K562 (cell line): ENCODE measurements at regions not wholly inside any gene's neighbourhood (a gene's known extent, or its start where the extent isn't known, plus 50 kb on each side); places are given as distances from the start of the nearest gene placed in this dataset.

Source experiments
- BACH1 ChIP-seq: fragments of 200-800 bp; sonication (Bioruptor generic); IDR thresholded peaks from 2 replicates; pipeline ENCODE4 v1.6.1; 2016; ENCODE audit warnings: missing genetic modification characterization, missing compliant biosample characterization
- CBFB ChIP-seq: sonication (generic); formaldehyde crosslinking; IDR thresholded peaks from 2 replicates; pipeline ENCODE4 v1.4.0; 2020; ENCODE audit warnings: mild to moderate bottlenecking, missing genetic modification reagents
- KLF10 ChIP-seq: fragments of 250-450 bp; sonication (Bioruptor Pico); IDR thresholded peaks from 2 replicates; pipeline ENCODE4 v1.6.1; 2021; ENCODE audit warnings: matching md5 sums
- PML ChIP-seq: IDR thresholded peaks from 2 replicates; pipeline ENCODE4 v1.6.1; 2012; ENCODE audit warnings: low read length, inconsistent platforms
- RBFOX2 ChIP-seq: fragments of 200-400 bp; formaldehyde crosslinking; IDR thresholded peaks from 2 replicates; pipeline ENCODE4 v1.6.1; 2017; ENCODE audit warnings: low read depth, mild to moderate bottlenecking, low read length, moderate library complexity
- RFX5 ChIP-seq: IDR thresholded peaks from 2 replicates; pipeline ENCODE4 v1.6.1; 2011; ENCODE audit warnings: low read depth, mild to moderate bottlenecking, improper control_type of control experiment, low read length
- SOX6 ChIP-seq: fragments of 450-650 bp; IDR thresholded peaks from 2 replicates; pipeline ENCODE4 v1.6.1; 2014; ENCODE audit warnings: mild to moderate bottlenecking
- TFAM ChIP-seq: fragments of 250-450 bp; sonication (Bioruptor Pico); conservative IDR thresholded peaks from 2 replicates; pipeline ENCODE4 v1.5.0; 2021; ENCODE audit warnings: mild to moderate bottlenecking, moderate library complexity
- ZNF212 ChIP-seq: fragments of 450-650 bp; formaldehyde crosslinking; IDR thresholded peaks from 2 replicates; pipeline ENCODE4 v1.4.0; 2020; ENCODE audit warnings: mild to moderate bottlenecking
- ZNF224 ChIP-seq: sonication (generic); formaldehyde crosslinking; IDR thresholded peaks from 2 replicates; pipeline ENCODE4 v1.8.0; 2022; ENCODE audit warnings: mild to moderate bottlenecking, missing genetic modification reagents
- ZNF436 ChIP-seq: fragments of 250-450, 450-650 bp; sonication (Bioruptor Pico); formaldehyde crosslinking; IDR thresholded peaks from 2 replicates; pipeline ENCODE4 v1.7.0; 2020; ENCODE audit warnings: mild to moderate bottlenecking
- ZNF780A ChIP-seq: fragments of 250-450 bp; sonication (Bioruptor Pico); IDR thresholded peaks from 2 replicates; pipeline ENCODE4 v1.5.0; 2021; ENCODE audit warnings: mild to moderate bottlenecking
- TF ChIP-seq, protein P1 (sequence below): sonication (generic); formaldehyde crosslinking; IDR thresholded peaks from 2 replicates; pipeline ENCODE4 v1.8.0; 2022; ENCODE audit warnings: mild to moderate bottlenecking, missing genetic modification reagents
- TF ChIP-seq, protein P2 (sequence below): fragments of 450-650 bp; IDR thresholded peaks from 2 replicates; pipeline ENCODE4 v1.6.1; 2017; ENCODE audit warnings: antibody characterized with exemption, mild to moderate bottlenecking
- TF ChIP-seq, protein P3 (sequence below): sonication (generic); formaldehyde crosslinking; IDR thresholded peaks from 2 replicates; pipeline ENCODE4 v1.8.0; 2022; ENCODE audit warnings: missing genetic modification reagents, mild to moderate bottlenecking, moderate library complexity, borderline replicate concordance
- TF ChIP-seq, protein P4 (sequence below): fragments of 250-450 bp; sonication (Bioruptor Pico); IDR thresholded peaks from 2 replicates; pipeline ENCODE4 v1.4.0; 2020; ENCODE audit warnings: mild to moderate bottlenecking
- TF ChIP-seq, protein P5 (sequence below): sonication (generic); formaldehyde crosslinking; IDR thresholded peaks from 2 replicates; pipeline ENCODE4 v1.8.1; 2022; ENCODE audit warnings: missing genetic modification reagents
- TF ChIP-seq, protein P6 (sequence below): sonication (generic); formaldehyde crosslinking; IDR thresholded peaks from 2 replicates; pipeline ENCODE4 v1.8.1; 2023; ENCODE audit warnings: mild to moderate bottlenecking, missing genetic modification reagents

DNA sequence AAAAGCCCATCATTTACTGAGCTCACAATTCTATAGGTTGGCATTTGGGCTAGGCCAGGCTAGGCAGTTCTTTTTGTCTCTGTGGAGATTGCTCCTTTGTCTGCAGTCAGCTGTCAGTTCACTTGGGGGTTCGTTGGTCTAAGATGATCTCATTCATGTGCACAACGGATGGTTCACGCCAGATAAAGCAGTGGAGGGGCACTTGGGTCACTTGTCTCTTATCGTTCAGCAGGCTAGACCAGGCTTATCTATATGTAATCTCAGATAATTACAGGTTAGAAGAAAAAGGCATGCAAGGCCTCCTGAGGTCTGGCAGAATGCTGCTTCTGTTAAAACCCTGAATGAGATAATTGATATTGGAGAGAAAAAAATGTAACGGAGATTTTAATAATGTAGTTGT is 119.0 kb upstream of the ATP2B1 start (continued):
- TF ChIP-seq BACH1 (tag) (no peak), TFAM (CRISPR knock-in tag) (no peak), RBFOX2 (no peak), KLF10 (no peak), ZNF224 (CRISPR knock-in tag) (no peak), SOX6 (peak; percentile 84), CBFB (CRISPR knock-in tag) (no peak), ZNF436 (CRISPR knock-in tag) (no peak), RFX5 (no peak), ZNF780A (no peak), PML (0 out of 2 replicates have a peak, but pooled peaks have one; percentile 33), ZNF212 (CRISPR knock-in tag) (no peak)
- TF ChIP-seq, protein P1, sequence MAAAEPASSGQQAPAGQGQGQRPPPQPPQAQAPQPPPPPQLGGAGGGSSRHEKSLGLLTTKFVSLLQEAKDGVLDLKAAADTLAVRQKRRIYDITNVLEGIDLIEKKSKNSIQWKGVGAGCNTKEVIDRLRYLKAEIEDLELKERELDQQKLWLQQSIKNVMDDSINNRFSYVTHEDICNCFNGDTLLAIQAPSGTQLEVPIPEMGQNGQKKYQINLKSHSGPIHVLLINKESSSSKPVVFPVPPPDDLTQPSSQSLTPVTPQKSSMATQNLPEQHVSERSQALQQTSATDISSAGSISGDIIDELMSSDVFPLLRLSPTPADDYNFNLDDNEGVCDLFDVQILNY (CRISPR knock-in tag): no peak
- TF ChIP-seq, protein P2, sequence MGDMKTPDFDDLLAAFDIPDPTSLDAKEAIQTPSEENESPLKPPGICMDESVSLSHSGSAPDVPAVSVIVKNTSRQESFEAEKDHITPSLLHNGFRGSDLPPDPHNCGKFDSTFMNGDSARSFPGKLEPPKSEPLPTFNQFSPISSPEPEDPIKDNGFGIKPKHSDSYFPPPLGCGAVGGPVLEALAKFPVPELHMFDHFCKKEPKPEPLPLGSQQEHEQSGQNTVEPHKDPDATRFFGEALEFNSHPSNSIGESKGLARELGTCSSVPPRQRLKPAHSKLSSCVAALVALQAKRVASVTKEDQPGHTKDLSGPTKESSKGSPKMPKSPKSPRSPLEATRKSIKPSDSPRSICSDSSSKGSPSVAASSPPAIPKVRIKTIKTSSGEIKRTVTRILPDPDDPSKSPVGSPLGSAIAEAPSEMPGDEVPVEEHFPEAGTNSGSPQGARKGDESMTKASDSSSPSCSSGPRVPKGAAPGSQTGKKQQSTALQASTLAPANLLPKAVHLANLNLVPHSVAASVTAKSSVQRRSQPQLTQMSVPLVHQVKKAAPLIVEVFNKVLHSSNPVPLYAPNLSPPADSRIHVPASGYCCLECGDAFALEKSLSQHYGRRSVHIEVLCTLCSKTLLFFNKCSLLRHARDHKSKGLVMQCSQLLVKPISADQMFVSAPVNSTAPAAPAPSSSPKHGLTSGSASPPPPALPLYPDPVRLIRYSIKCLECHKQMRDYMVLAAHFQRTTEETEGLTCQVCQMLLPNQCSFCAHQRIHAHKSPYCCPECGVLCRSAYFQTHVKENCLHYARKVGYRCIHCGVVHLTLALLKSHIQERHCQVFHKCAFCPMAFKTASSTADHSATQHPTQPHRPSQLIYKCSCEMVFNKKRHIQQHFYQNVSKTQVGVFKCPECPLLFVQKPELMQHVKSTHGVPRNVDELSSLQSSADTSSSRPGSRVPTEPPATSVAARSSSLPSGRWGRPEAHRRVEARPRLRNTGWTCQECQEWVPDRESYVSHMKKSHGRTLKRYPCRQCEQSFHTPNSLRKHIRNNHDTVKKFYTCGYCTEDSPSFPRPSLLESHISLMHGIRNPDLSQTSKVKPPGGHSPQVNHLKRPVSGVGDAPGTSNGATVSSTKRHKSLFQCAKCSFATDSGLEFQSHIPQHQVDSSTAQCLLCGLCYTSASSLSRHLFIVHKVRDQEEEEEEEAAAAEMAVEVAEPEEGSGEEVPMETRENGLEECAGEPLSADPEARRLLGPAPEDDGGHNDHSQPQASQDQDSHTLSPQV: no peak
- TF ChIP-seq, protein P3, sequence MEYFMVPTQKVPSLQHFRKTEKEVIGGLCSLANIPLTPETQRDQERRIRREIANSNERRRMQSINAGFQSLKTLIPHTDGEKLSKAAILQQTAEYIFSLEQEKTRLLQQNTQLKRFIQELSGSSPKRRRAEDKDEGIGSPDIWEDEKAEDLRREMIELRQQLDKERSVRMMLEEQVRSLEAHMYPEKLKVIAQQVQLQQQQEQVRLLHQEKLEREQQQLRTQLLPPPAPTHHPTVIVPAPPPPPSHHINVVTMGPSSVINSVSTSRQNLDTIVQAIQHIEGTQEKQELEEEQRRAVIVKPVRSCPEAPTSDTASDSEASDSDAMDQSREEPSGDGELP: no peak
- TF ChIP-seq, protein P4, sequence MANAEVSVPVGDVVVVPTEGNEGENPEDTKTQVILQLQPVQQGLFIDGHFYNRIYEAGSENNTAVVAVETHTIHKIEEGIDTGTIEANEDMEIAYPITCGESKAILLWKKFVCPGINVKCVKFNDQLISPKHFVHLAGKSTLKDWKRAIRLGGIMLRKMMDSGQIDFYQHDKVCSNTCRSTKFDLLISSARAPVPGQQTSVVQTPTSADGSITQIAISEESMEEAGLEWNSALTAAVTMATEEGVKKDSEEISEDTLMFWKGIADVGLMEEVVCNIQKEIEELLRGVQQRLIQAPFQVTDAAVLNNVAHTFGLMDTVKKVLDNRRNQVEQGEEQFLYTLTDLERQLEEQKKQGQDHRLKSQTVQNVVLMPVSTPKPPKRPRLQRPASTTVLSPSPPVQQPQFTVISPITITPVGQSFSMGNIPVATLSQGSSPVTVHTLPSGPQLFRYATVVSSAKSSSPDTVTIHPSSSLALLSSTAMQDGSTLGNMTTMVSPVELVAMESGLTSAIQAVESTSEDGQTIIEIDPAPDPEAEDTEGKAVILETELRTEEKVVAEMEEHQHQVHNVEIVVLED (CRISPR knock-in tag): no peak
- TF ChIP-seq, protein P5, sequence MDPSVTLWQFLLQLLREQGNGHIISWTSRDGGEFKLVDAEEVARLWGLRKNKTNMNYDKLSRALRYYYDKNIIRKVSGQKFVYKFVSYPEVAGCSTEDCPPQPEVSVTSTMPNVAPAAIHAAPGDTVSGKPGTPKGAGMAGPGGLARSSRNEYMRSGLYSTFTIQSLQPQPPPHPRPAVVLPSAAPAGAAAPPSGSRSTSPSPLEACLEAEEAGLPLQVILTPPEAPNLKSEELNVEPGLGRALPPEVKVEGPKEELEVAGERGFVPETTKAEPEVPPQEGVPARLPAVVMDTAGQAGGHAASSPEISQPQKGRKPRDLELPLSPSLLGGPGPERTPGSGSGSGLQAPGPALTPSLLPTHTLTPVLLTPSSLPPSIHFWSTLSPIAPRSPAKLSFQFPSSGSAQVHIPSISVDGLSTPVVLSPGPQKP: no peak
- TF ChIP-seq, protein P6, sequence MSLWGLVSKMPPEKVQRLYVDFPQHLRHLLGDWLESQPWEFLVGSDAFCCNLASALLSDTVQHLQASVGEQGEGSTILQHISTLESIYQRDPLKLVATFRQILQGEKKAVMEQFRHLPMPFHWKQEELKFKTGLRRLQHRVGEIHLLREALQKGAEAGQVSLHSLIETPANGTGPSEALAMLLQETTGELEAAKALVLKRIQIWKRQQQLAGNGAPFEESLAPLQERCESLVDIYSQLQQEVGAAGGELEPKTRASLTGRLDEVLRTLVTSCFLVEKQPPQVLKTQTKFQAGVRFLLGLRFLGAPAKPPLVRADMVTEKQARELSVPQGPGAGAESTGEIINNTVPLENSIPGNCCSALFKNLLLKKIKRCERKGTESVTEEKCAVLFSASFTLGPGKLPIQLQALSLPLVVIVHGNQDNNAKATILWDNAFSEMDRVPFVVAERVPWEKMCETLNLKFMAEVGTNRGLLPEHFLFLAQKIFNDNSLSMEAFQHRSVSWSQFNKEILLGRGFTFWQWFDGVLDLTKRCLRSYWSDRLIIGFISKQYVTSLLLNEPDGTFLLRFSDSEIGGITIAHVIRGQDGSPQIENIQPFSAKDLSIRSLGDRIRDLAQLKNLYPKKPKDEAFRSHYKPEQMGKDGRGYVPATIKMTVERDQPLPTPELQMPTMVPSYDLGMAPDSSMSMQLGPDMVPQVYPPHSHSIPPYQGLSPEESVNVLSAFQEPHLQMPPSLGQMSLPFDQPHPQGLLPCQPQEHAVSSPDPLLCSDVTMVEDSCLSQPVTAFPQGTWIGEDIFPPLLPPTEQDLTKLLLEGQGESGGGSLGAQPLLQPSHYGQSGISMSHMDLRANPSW (CRISPR knock-in tag): no peak
